ENCODE measurements at regions not wholly inside any gene's neighbourhood (a gene's known extent, or its start where the extent isn't known, plus 50 kb on each side); places are given as distances from the start of the nearest gene placed in this dataset.

GRCh38 chr13:74045583-74045982 is 88.6 kb downstream of the KLF12 start:
- peaks cover 80% of the 10 kb centered on the region for H3K4me1 Mint-ChIP-seq (ENCODE audit: low read depth)
- H3K4me1 ChIP-seq (ENCODE audit: insufficient read depth, low read length): peaks cover 17% of the 10 kb centered on the region
- POLR2A ChIA-PET: interaction anchor here (1.2 kb wide), 1 partner anchor 9 kb away, joined by 4 read pairs; no protein-coding TSS in a partner anchor

DNA sequence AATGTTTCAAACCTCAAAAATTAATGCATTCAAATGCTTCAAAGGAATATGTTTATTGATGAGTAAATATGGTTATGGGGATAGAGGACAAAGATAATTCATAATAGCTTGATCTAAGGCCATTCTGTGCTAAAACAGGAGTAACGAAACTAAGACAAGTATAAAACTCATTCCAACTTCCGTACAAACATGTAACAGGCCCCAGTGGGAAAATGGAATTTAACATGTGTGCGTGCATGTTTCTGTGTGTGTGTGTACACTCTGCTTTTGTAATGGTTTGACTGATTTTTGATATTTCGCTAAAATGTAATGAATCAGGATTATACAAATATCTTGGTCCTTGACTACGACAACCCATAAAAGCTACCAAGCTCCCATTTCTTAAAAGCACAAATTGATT is 91.0 kb downstream of the KLF12 start:
- Histone ChIP-seq H3K27me3 (ENCODE audit: control insufficient read depth in 1 of 2, insufficient read depth in 2 of 2, low read length in 2 of 2) (no peaks in the 10 kb centered on the region), H3K4me1 (ENCODE audit: insufficient read depth, low read length) (peaks cover 16% of the 10 kb centered on the region), H3K9me3 (ENCODE audit: control insufficient read depth in 1 of 2, insufficient read depth in 1 of 2, low read length in 2 of 2) (no peaks in the 10 kb centered on the region), H3K27ac (ENCODE audit: low read depth in 1 of 2, low read length in 2 of 2) (no peak overlapping the region), H3K4me3 (ENCODE audit: low read length) (no peak overlapping the region), H3K36me3 (ENCODE audit: insufficient read depth, low read length) (no peaks in the 10 kb centered on the region)
- Mint-ChIP-seq H3K27ac (no peak overlapping the region), H3K4me3 (no peak overlapping the region), H3K9me3 (no peaks in the 10 kb centered on the region), H3K36me3 (ENCODE audit: low read depth) (peaks cover 26% of the 10 kb centered on the region), H3K27me3 (no peaks in the 10 kb centered on the region), H3K4me1 (ENCODE audit: low read depth) (peaks cover 78% of the 10 kb centered on the region)
- POLR2A ChIA-PET: interaction anchor here (1.1 to 2.7 kb wide), 2 partner anchors 16 to 27 kb away, joined by 3 to 11 read pairs; no protein-coding TSS in a partner anchor
- TF ChIP-seq, protein P1, sequence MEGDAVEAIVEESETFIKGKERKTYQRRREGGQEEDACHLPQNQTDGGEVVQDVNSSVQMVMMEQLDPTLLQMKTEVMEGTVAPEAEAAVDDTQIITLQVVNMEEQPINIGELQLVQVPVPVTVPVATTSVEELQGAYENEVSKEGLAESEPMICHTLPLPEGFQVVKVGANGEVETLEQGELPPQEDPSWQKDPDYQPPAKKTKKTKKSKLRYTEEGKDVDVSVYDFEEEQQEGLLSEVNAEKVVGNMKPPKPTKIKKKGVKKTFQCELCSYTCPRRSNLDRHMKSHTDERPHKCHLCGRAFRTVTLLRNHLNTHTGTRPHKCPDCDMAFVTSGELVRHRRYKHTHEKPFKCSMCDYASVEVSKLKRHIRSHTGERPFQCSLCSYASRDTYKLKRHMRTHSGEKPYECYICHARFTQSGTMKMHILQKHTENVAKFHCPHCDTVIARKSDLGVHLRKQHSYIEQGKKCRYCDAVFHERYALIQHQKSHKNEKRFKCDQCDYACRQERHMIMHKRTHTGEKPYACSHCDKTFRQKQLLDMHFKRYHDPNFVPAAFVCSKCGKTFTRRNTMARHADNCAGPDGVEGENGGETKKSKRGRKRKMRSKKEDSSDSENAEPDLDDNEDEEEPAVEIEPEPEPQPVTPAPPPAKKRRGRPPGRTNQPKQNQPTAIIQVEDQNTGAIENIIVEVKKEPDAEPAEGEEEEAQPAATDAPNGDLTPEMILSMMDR (IDR thresholded peaks at IDR 0.05): no peak
- ATAC-seq (ENCODE audit: poor library complexity): no peak
- DNase-seq: no peak
- CTCF ChIA-PET: no interaction called here
- intact Hi-C loops (cut with DNase I, micrococcal nuclease): no loop called here

More at GRCh38 chr13:74045583-74045982, 88.6 kb downstream of the KLF12 start:
- peaks cover 44% of the 10 kb centered on the region for H3K36me3 Mint-ChIP-seq (ENCODE audit: low read depth)
- no peak overlapping the region for H3K4me3 Mint-ChIP-seq
- intact Hi-C loops (cut with DNase I, micrococcal nuclease): no loop called here
- TF ChIP-seq, protein P1 (IDR thresholded peaks at IDR 0.05): no peak
- H3K27me3 ChIP-seq (ENCODE audit: control insufficient read depth in 1 of 2, insufficient read depth in 2 of 2, low read length in 2 of 2): no peaks in the 10 kb centered on the region
- no peak overlapping the region for H3K27ac Mint-ChIP-seq
- no peak for DNase-seq
- no peak overlapping the region for H3K27ac ChIP-seq (ENCODE audit: low read depth in 1 of 2, low read length in 2 of 2)
- CTCF ChIA-PET: no interaction called here
- H3K9me3 Mint-ChIP-seq: no peaks in the 10 kb centered on the region
- no peaks in the 10 kb centered on the region for H3K9me3 ChIP-seq (ENCODE audit: control insufficient read depth in 1 of 2, insufficient read depth in 1 of 2, low read length in 2 of 2)
- no peak for ATAC-seq (ENCODE audit: poor library complexity)
- H3K36me3 ChIP-seq (ENCODE audit: insufficient read depth, low read length): peaks cover 8% of the 10 kb centered on the region
- no peak overlapping the region for H3K4me3 ChIP-seq (ENCODE audit: low read length)
- H3K27me3 Mint-ChIP-seq: no peaks in the 10 kb centered on the region

- intact Hi-C loops (cut with DNase I, micrococcal nuclease): no loop called here
- peak overlapping the region; percentile 38 for H3K27ac Mint-ChIP-seq
- Histone ChIP-seq H3K9me3 (ENCODE audit: control insufficient read depth in 1 of 2, insufficient read depth in 1 of 2, low read length in 2 of 2) (no peaks in the 10 kb centered on the region), H3K36me3 (ENCODE audit: insufficient read depth, low read length) (no peaks in the 10 kb centered on the region), H3K4me1 (ENCODE audit: insufficient read depth, low read length) (peaks cover 22% of the 10 kb centered on the region), H3K4me3 (ENCODE audit: low read length) (no peak overlapping the region), H3K27ac (ENCODE audit: low read depth in 1 of 2, low read length in 2 of 2) (no peak overlapping the region), H3K27me3 (ENCODE audit: control insufficient read depth in 1 of 2, insufficient read depth in 2 of 2, low read length in 2 of 2) (no peaks in the 10 kb centered on the region)
- peaks cover 92% of the 10 kb centered on the region for H3K4me1 Mint-ChIP-seq (ENCODE audit: low read depth)
- peaks cover 41% of the 10 kb centered on the region for H3K36me3 Mint-ChIP-seq (ENCODE audit: low read depth)
- ChIA-PET POLR2A (interaction anchor here (0.9 to 2.7 kb wide), 3 partner anchors 13 to 247 kb away, joined by 3 to 11 read pairs (median 3); partner anchors contain the start of gene KLF12), CTCF (no interaction called here)
- DNase-seq (peak in 7 of 14 experiments; percentile 5 to 43 (median 17)), ATAC-seq (ENCODE audit: poor library complexity) (peak; percentile 60)
- TF ChIP-seq, protein P1 (IDR thresholded peaks at IDR 0.05): peak; percentile 6
- H3K27me3 Mint-ChIP-seq: no peaks in the 10 kb centered on the region
- H3K4me3 Mint-ChIP-seq: no peak overlapping the region
- no peaks in the 10 kb centered on the region for H3K9me3 Mint-ChIP-seq
Measured at GRCh38 chr13:74040200-74040599, 94.0 kb downstream of the KLF12 start.
